HepG2 (cell line): ENCODE measurements at regions not wholly inside any gene's neighbourhood (a gene's known extent, or its start where the extent isn't known, plus 50 kb on each side); places are given as distances from the start of the nearest gene placed in this dataset.

Source experiments
- ARHGAP35 ChIP-seq: sonication (generic); formaldehyde crosslinking; IDR thresholded peaks from 2 replicates; pipeline ENCODE4 v1.9.0; 2022; ENCODE audit warnings: mild to moderate bottlenecking, inconsistent platforms, moderate library complexity, missing genetic modification reagents, borderline replicate concordance
- FOXA3 ChIP-seq: IDR thresholded peaks from 2 replicates; pipeline ENCODE4 v1.6.1; 2016; ENCODE audit warnings: missing genetic modification reagents, missing compliant biosample characterization
- FOXC1 ChIP-seq: sonication (generic); formaldehyde crosslinking; IDR thresholded peaks from 2 replicates; pipeline ENCODE4 v1.8.0; 2022; ENCODE audit warnings: mild to moderate bottlenecking, missing genetic modification reagents, borderline replicate concordance
- HIVEP1 ChIP-seq: sonication (generic); formaldehyde crosslinking; IDR thresholded peaks from 2 replicates; pipeline ENCODE4 v1.4.0; 2020; ENCODE audit warnings: mild to moderate bottlenecking, missing genetic modification reagents
- HNRNPH1 ChIP-seq: fragments of 200-400 bp; formaldehyde crosslinking; optimal IDR thresholded peaks from 2 replicates; pipeline ENCODE3; 2017; ENCODE audit warnings: mild to moderate bottlenecking, low read depth, low read length
- KAT8 ChIP-seq: IDR thresholded peaks from 2 replicates; pipeline ENCODE4 v1.6.1; 2016; ENCODE audit warnings: missing genetic modification reagents, missing compliant biosample characterization
- KDM6A ChIP-seq: IDR thresholded peaks from 2 replicates; pipeline ENCODE4 v1.6.1; 2016; ENCODE audit warnings: low read depth
- KMT2B ChIP-seq: IDR thresholded peaks from 2 replicates; pipeline ENCODE4 v1.6.1; 2016; ENCODE audit warnings: missing genetic modification reagents, missing compliant biosample characterization
- MAFG ChIP-seq: sonication (generic); formaldehyde crosslinking; IDR thresholded peaks from 2 replicates; pipeline ENCODE4 v1.5.1; 2020; ENCODE audit warnings: mild to moderate bottlenecking, missing genetic modification reagents
- MBNL3 ChIP-seq: fragments of 250-450 bp; sonication (Bioruptor Pico); conservative IDR thresholded peaks from 2 replicates; pipeline ENCODE4 v1.8.0; 2022; ENCODE audit warnings: mild to moderate bottlenecking, inconsistent platforms
- NFATC3 ChIP-seq: sonication (generic); formaldehyde crosslinking; IDR thresholded peaks from 2 replicates; pipeline ENCODE4 v1.5.1; 2020; ENCODE audit warnings: mild to moderate bottlenecking, missing genetic modification reagents
- PHF21A ChIP-seq: sonication (generic); formaldehyde crosslinking; IDR thresholded peaks from 2 replicates; pipeline ENCODE4 v1.5.0; 2020; ENCODE audit warnings: mild to moderate bottlenecking, missing genetic modification reagents
- POLR2AphosphoS2 ChIP-seq: IDR thresholded peaks from 2 replicates; pipeline ENCODE4 v1.6.1; 2011; ENCODE audit warnings: low read depth, low read length, improper control_type of control experiment
- POLR2AphosphoS5 ChIP-seq: IDR thresholded peaks from 2 replicates; pipeline ENCODE4 v1.6.1; 2012; ENCODE audit warnings: low read depth, low read length
- RBM22 ChIP-seq: fragments of 200-400 bp; formaldehyde crosslinking; optimal IDR thresholded peaks from 2 replicates; pipeline ENCODE3; 2017; ENCODE audit warnings: mild to moderate bottlenecking, low read length, moderate library complexity
- SKI ChIP-seq: fragments of 450-650 bp; IDR thresholded peaks from one replicate; pipeline ENCODE4 v1.6.1; 2018; ENCODE audit warnings: mild to moderate bottlenecking; ENCODE audit not compliant: partially characterized antibody
- TAF15 ChIP-seq: fragments of 200-400 bp; formaldehyde crosslinking; IDR thresholded peaks from one replicate; pipeline ENCODE4 v1.6.1; 2018; ENCODE audit warnings: mild to moderate bottlenecking, low read depth, low read length; ENCODE audit not compliant: poor library complexity, severe bottlenecking
- TBL1XR1 ChIP-seq: fragments of 150-350 bp; IDR thresholded peaks from 2 replicates; pipeline ENCODE4 v1.6.1; 2014; ENCODE audit warnings: borderline replicate concordance, low read length; ENCODE audit not compliant: partially characterized antibody
- TEAD2 ChIP-seq: sonication (generic); formaldehyde crosslinking; IDR thresholded peaks from 2 replicates; pipeline ENCODE4 v1.9.0; 2021; ENCODE audit warnings: missing genetic modification reagents
- THYN1 ChIP-seq: sonication (generic); formaldehyde crosslinking; IDR thresholded peaks from 2 replicates; pipeline ENCODE4 v1.8.1; 2023; ENCODE audit warnings: low read depth, mild to moderate bottlenecking, moderate library complexity, missing genetic modification reagents, borderline replicate concordance
- ZNF451 ChIP-seq: sonication (generic); formaldehyde crosslinking; IDR thresholded peaks from 2 replicates; pipeline ENCODE4 v1.5.0; 2020; ENCODE audit warnings: mild to moderate bottlenecking, missing genetic modification reagents
- ZNF589 ChIP-seq: sonication (generic); formaldehyde crosslinking; conservative IDR thresholded peaks from 2 replicates; pipeline ENCODE4 v1.8.0; 2022; ENCODE audit warnings: mild to moderate bottlenecking, moderate library complexity, missing genetic modification reagents
- ZNF619 ChIP-seq: sonication (generic); formaldehyde crosslinking; IDR thresholded peaks from 2 replicates; pipeline ENCODE4 v1.4.0; 2020; ENCODE audit warnings: mild to moderate bottlenecking, missing genetic modification reagents
- ZNF737 ChIP-seq: sonication (generic); formaldehyde crosslinking; IDR thresholded peaks from 2 replicates; pipeline ENCODE4 v1.5.0; 2020; ENCODE audit warnings: missing genetic modification reagents, mild to moderate bottlenecking, borderline replicate concordance
- ZNF768 ChIP-seq: sonication (generic); formaldehyde crosslinking; IDR thresholded peaks from 2 replicates; pipeline ENCODE4 v1.4.0; 2020; ENCODE audit warnings: missing genetic modification reagents
- ZNF792 ChIP-seq: IDR thresholded peaks from 2 replicates; pipeline ENCODE4 v1.6.1; 2016
- ZNF879 ChIP-seq: sonication (generic); formaldehyde crosslinking; IDR thresholded peaks from 2 replicates; pipeline ENCODE4 v1.8.1; 2023; ENCODE audit warnings: missing genetic modification reagents
- ZSCAN12 ChIP-seq: sonication (generic); formaldehyde crosslinking; IDR thresholded peaks from 2 replicates; pipeline ENCODE4 v1.9.0; 2021; ENCODE audit warnings: mild to moderate bottlenecking, missing genetic modification reagents
- TF ChIP-seq, protein P1 (sequence below): sonication (generic); formaldehyde crosslinking; IDR thresholded peaks from 2 replicates; pipeline ENCODE4 v1.4.0; 2020; ENCODE audit warnings: missing genetic modification reagents, borderline replicate concordance
- TF ChIP-seq, protein P2 (sequence below): IDR thresholded peaks from 2 replicates; pipeline ENCODE4 v1.6.1; 2016
- TF ChIP-seq, protein P3 (sequence below): sonication (generic); formaldehyde crosslinking; IDR thresholded peaks from 2 replicates; pipeline ENCODE4 v1.4.0; 2020; ENCODE audit warnings: mild to moderate bottlenecking, missing genetic modification reagents
- TF ChIP-seq, protein P4 (sequence below): sonication (generic); formaldehyde crosslinking; IDR thresholded peaks from 2 replicates; pipeline ENCODE4 v1.4.0; 2020; ENCODE audit warnings: missing genetic modification reagents

DNA sequence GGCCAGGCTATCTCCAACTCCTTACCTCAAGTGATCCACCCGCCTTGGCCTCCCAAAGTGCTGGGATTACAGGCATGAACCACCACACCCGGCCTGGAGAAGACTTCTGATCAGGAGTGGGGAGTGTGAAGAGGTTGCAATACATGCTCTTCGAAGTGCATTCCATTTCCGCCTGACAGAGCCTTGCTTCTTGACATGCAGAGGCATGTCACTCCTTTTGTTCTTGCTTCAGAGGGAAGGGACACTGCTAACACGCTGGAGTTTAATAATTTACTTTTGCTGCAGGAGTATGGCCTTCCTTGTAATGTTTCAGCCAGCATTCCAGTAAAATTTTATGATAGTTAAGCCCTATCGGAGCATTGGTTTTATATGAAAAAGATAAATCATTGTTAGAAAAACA lies 74.9 kb downstream of the SLC25A47 start (continued):
- no peak for TF ChIP-seq PHF21A (CRISPR knock-in tag)
- TF ChIP-seq TAF15, result no peak
- TF ChIP-seq, protein P1, sequence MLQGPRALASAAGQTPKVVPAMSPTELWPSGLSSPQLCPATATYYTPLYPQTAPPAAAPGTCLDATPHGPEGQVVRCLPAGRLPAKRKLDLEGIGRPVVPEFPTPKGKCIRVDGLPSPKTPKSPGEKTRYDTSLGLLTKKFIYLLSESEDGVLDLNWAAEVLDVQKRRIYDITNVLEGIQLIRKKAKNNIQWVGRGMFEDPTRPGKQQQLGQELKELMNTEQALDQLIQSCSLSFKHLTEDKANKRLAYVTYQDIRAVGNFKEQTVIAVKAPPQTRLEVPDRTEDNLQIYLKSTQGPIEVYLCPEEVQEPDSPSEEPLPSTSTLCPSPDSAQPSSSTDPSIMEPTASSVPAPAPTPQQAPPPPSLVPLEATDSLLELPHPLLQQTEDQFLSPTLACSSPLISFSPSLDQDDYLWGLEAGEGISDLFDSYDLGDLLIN (CRISPR knock-in tag), result no peak
- no peak for TF ChIP-seq KMT2B (CRISPR knock-in tag)
- no peak for TF ChIP-seq ZNF792 (CRISPR knock-in tag)
- TF ChIP-seq MAFG, result no peak
- TF ChIP-seq MBNL3, result no peak
- no peak for TF ChIP-seq ZNF879
- TF ChIP-seq, protein P2, sequence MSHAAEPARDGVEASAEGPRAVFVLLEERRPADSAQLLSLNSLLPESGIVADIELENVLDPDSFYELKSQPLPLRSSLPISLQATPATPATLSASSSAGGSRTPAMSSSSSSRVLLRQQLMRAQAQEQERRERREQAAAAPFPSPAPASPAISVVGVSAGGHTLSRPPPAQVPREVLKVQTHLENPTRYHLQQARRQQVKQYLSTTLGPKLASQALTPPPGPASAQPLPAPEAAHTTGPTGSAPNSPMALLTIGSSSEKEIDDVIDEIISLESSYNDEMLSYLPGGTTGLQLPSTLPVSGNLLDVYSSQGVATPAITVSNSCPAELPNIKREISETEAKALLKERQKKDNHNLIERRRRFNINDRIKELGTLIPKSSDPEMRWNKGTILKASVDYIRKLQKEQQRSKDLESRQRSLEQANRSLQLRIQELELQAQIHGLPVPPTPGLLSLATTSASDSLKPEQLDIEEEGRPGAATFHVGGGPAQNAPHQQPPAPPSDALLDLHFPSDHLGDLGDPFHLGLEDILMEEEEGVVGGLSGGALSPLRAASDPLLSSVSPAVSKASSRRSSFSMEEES (CRISPR knock-in tag), result 0 out of 2 replicates have a peak, but pooled peaks have one; percentile 19
- TF ChIP-seq HIVEP1 (CRISPR knock-in tag), result no peak
- TF ChIP-seq FOXC1 (CRISPR knock-in tag), result no peak
- no peak for TF ChIP-seq POLR2AphosphoS5
- TF ChIP-seq KDM6A (CRISPR knock-in tag), result no peak
- TF ChIP-seq HNRNPH1, result no peak
- TF ChIP-seq ZNF451 (CRISPR knock-in tag), result no peak
- no peak for TF ChIP-seq ZSCAN12 (CRISPR knock-in tag)
- no peak for TF ChIP-seq ARHGAP35 (CRISPR knock-in tag)
- no peak for TF ChIP-seq POLR2AphosphoS2
- no peak for TF ChIP-seq TEAD2 (CRISPR knock-in tag)
- TF ChIP-seq KAT8 (CRISPR knock-in tag), result peak; percentile 39; the same call in 1 of the 2 replicates
- TF ChIP-seq SKI, result no peak
- no peak for TF ChIP-seq FOXA3
- TF ChIP-seq ZNF619 (CRISPR knock-in tag), result no peak
- no peak for TF ChIP-seq ZNF768
- TF ChIP-seq, protein P3, sequence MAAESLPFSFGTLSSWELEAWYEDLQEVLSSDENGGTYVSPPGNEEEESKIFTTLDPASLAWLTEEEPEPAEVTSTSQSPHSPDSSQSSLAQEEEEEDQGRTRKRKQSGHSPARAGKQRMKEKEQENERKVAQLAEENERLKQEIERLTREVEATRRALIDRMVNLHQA, result no peak
- TF ChIP-seq RBM22, result no peak
- no peak for TF ChIP-seq ZNF589
- no peak for TF ChIP-seq TBL1XR1
- TF ChIP-seq, protein P4, sequence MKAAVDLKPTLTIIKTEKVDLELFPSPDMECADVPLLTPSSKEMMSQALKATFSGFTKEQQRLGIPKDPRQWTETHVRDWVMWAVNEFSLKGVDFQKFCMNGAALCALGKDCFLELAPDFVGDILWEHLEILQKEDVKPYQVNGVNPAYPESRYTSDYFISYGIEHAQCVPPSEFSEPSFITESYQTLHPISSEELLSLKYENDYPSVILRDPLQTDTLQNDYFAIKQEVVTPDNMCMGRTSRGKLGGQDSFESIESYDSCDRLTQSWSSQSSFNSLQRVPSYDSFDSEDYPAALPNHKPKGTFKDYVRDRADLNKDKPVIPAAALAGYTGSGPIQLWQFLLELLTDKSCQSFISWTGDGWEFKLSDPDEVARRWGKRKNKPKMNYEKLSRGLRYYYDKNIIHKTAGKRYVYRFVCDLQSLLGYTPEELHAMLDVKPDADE (CRISPR knock-in tag), result no peak
- no peak for TF ChIP-seq THYN1 (CRISPR knock-in tag)
- TF ChIP-seq NFATC3, result no peak
- TF ChIP-seq ZNF737 (CRISPR knock-in tag), result no peak
